Right renal pelvis (tissue), 4 donors: ENCODE measurements at regions not wholly inside any gene's neighbourhood (a gene's known extent, or its start where the extent isn't known, plus 50 kb on each side); places are given as distances from the start of the nearest gene placed in this dataset.

Experiments used
- DNase-seq, 4 donors: peaks; one replicate each; pipeline ENCODE4 v3.0.0-alpha.2; 2013; ENCODE audit warnings: low read depth in 4 of 4, low spot score in 3 of 4, missing footprints in 1 of 4

- no peak for DNase-seq
Measured at GRCh38 chr12:45622210-45622937, 107.1 kb upstream of the ARID2 start.

- no peak for DNase-seq
Measured at GRCh38 chr12:45623221-45623620, 106.3 kb upstream of the ARID2 start.

GRCh38 chr12:45623940-45624339 is 105.6 kb upstream of the ARID2 start:
- no peak for DNase-seq

- no peak for DNase-seq
Measured at GRCh38 chr12:45626965-45627364, 102.5 kb upstream of the ARID2 start.

- DNase-seq = no peak
Measured at GRCh38 chr12:45627407-45628069, 102.0 kb upstream of the ARID2 start.

GRCh38 chr12:45629292-45629691 is 100.2 kb upstream of the ARID2 start:
- no peak for DNase-seq

- no peak for DNase-seq
Measured at GRCh38 chr12:45633733-45634132, 95.8 kb upstream of the ARID2 start.

GRCh38 chr12:45634273-45634917 is 95.1 kb upstream of the ARID2 start:
- DNase-seq = no peak

GRCh38 chr12:45637242-45637641 is 92.3 kb upstream of the ARID2 start:
- DNase-seq = no peak

GRCh38 chr12:45637706-45638105 is 91.8 kb upstream of the ARID2 start:
- DNase-seq = no peak

- DNase-seq = no peak
Measured at GRCh38 chr12:45638386-45638785, 91.1 kb upstream of the ARID2 start.

- DNase-seq = no peak
Measured at GRCh38 chr12:45644541-45644940, 85.0 kb upstream of the ARID2 start.

- no peak for DNase-seq
Measured at GRCh38 chr12:45646851-45647581, 82.5 kb upstream of the ARID2 start.

- no peak for DNase-seq
Measured at GRCh38 chr12:45648070-45648469, 81.4 kb upstream of the ARID2 start.

GRCh38 chr12:45651029-45651428 is 78.5 kb upstream of the ARID2 start:
- DNase-seq = no peak

- DNase-seq = no peak
Measured at GRCh38 chr12:45654002-45654665, 75.4 kb upstream of the ARID2 start.

GRCh38 chr12:45655186-45655585 is 74.3 kb upstream of the ARID2 start:
- DNase-seq = no peak

- DNase-seq = no peak
Measured at GRCh38 chr12:45655743-45656142, 73.8 kb upstream of the ARID2 start.

GRCh38 chr12:45658020-45658419 is 71.5 kb upstream of the ARID2 start:
- no peak for DNase-seq

GRCh38 chr12:45660330-45660729 is 69.2 kb upstream of the ARID2 start:
- no peak for DNase-seq

- no peak for DNase-seq
Measured at GRCh38 chr12:45663455-45663854, 66.1 kb upstream of the ARID2 start.
